ENCODE measurements at regions not wholly inside any gene's neighbourhood (a gene's known extent, or its start where the extent isn't known, plus 50 kb on each side); places are given as distances from the start of the nearest gene placed in this dataset.

DNA sequence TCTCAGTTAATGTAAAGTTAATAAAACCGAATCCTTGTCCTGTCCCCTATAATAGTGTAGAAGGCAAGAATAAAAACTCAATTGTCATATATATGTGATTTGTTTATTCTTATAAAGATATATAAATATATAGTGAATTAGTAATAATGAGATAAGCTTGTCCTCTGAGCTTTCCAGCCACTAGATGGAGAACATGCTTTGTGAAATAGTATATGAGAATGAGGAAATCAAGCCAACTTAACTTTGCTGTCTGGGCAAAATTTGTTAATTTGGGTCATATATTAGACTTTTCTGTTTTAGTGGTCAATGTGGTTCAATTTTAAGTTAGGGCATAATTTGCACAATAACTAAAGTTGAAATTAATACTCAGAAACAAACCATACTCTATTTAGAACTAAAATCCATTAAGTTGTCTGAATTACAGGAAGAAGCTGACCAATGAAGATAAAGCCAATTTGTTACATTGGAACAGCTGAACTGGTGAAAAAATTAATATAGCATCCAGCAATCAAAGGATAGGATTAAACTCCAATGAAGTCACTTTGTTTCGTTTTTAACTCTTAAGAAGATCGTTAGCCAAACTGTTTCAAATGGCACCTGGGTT, 595.0 kb downstream of the ARL4A start:
- Histone ChIP-seq H3K9me2 (replicated peaks; ENCODE audit: insufficient read depth, low read length) (no peaks in the 10 kb centered on the region), H3K27ac (ENCODE audit: low read length) (no peak overlapping the region), H3K4me1 (ENCODE audit: low read length) (peaks cover 26% of the 10 kb centered on the region), H3K9me3 (ENCODE audit: low read length) (no peaks in the 10 kb centered on the region), H2AFZ (ENCODE audit: low read length) (peak overlapping the region; percentile 68), H3K4me3 (ENCODE audit: low read length) (no peak overlapping the region), H3K79me2 (ENCODE audit: low read length) (no peaks in the 10 kb centered on the region), H3K4me2 (ENCODE audit: low read depth, low read length, poor library complexity, severe bottlenecking) (peak overlapping the region; percentile 31), H3K36me3 (ENCODE audit: insufficient read depth, low read length) (no peaks in the 10 kb centered on the region), H3K27me3 (ENCODE audit: low read length) (no peaks in the 10 kb centered on the region), H3K9ac (ENCODE audit: low read length) (no peak overlapping the region), H4K20me1 (ENCODE audit: insufficient read depth, low read depth, low read length) (no peaks in the 10 kb centered on the region)
- DNase-seq = peak; percentile 82

DNA sequence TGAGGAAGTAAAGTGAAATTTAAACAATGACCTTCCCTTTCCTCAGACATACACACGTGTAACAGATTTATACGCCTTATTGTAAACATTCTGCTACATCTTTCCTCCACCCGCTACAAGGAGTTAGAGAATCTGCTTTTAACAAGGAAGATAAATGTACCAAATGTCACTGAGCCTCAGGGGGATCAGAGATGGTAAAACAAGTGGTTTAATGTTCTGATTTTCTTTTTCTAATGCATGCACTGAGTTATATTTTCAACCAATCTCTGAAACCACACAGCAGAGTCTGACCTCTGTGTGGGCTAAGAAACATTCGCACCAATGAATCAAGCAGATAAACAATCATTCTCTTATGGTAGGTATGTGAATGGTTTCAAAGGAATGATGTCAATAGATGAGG, 599.5 kb downstream of the ARL4A start:
- H3K4me1 ChIP-seq (ENCODE audit: low read length) = peaks cover 25% of the 10 kb centered on the region
- peak overlapping the region; percentile 94 for H2AFZ ChIP-seq (ENCODE audit: low read length)
- peak overlapping the region; percentile 32 for H3K27ac ChIP-seq (ENCODE audit: low read length)
- H3K27me3 ChIP-seq (ENCODE audit: low read length) = no peaks in the 10 kb centered on the region
- H3K9me2 ChIP-seq (replicated peaks; ENCODE audit: insufficient read depth, low read length) = no peaks in the 10 kb centered on the region
- peak overlapping the region; percentile 22; the same call in 1 of the 2 replicates for H3K9ac ChIP-seq (ENCODE audit: low read length)
- H3K4me3 ChIP-seq (ENCODE audit: low read length) = no peak overlapping the region
- no peaks in the 10 kb centered on the region for H3K79me2 ChIP-seq (ENCODE audit: low read length)
- H3K9me3 ChIP-seq (ENCODE audit: low read length) = no peaks in the 10 kb centered on the region
- peak overlapping the region; percentile 30 for H3K4me2 ChIP-seq (ENCODE audit: low read depth, low read length, poor library complexity, severe bottlenecking)
- peak; percentile 65 for DNase-seq
- H3K36me3 ChIP-seq (ENCODE audit: insufficient read depth, low read length) = no peaks in the 10 kb centered on the region
- H4K20me1 ChIP-seq (ENCODE audit: insufficient read depth, low read depth, low read length) = no peaks in the 10 kb centered on the region

GRCh38 chr7:13288516-13288915, 601.1 kb downstream of the ARL4A start:
- peak; percentile 9 for DNase-seq
- Histone ChIP-seq H3K27ac (ENCODE audit: low read length) (no peak overlapping the region), H3K4me2 (ENCODE audit: low read depth, low read length, poor library complexity, severe bottlenecking) (no peak overlapping the region), H2AFZ (ENCODE audit: low read length) (no peak overlapping the region), H4K20me1 (ENCODE audit: insufficient read depth, low read depth, low read length) (no peaks in the 10 kb centered on the region), H3K4me3 (ENCODE audit: low read length) (no peak overlapping the region), H3K9me2 (replicated peaks; ENCODE audit: insufficient read depth, low read length) (no peaks in the 10 kb centered on the region), H3K9ac (ENCODE audit: low read length) (no peak overlapping the region), H3K27me3 (ENCODE audit: low read length) (no peaks in the 10 kb centered on the region), H3K36me3 (ENCODE audit: insufficient read depth, low read length) (no peaks in the 10 kb centered on the region), H3K79me2 (ENCODE audit: low read length) (no peaks in the 10 kb centered on the region), H3K4me1 (ENCODE audit: low read length) (peaks cover 19% of the 10 kb centered on the region), H3K9me3 (ENCODE audit: low read length) (no peaks in the 10 kb centered on the region)

DNA sequence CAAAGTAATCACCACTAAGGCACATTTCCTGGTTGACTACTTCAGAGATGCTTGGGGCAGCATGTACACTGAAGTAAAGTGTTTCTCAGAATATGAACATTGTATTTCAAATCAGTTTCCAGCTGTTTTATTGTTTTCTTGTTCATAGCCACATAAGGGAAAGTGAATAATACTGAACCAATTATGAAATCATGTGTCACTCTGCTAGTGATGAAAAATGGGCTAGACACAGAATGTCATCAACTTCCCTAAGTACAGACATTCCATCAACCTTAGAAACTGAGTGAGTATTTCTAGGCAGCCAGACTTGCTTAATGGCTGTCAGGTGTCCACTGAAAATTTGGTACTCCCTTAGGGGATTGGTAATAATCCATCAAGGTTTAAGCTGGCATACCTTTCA, 603.5 kb downstream of the ARL4A start:
- H3K9me2 ChIP-seq (replicated peaks; ENCODE audit: insufficient read depth, low read length) = no peaks in the 10 kb centered on the region
- H4K20me1 ChIP-seq (ENCODE audit: insufficient read depth, low read depth, low read length) = no peaks in the 10 kb centered on the region
- peak; percentile 2 for DNase-seq
- H2AFZ ChIP-seq (ENCODE audit: low read length) = no peak overlapping the region
- H3K27me3 ChIP-seq (ENCODE audit: low read length) = no peaks in the 10 kb centered on the region
- no peak overlapping the region for H3K9ac ChIP-seq (ENCODE audit: low read length)
- H3K27ac ChIP-seq (ENCODE audit: low read length) = no peak overlapping the region
- no peak overlapping the region for H3K4me3 ChIP-seq (ENCODE audit: low read length)
- H3K4me2 ChIP-seq (ENCODE audit: low read depth, low read length, poor library complexity, severe bottlenecking) = no peak overlapping the region
- H3K4me1 ChIP-seq (ENCODE audit: low read length) = peaks cover 21% of the 10 kb centered on the region
- no peaks in the 10 kb centered on the region for H3K9me3 ChIP-seq (ENCODE audit: low read length)
- no peaks in the 10 kb centered on the region for H3K79me2 ChIP-seq (ENCODE audit: low read length)
- H3K36me3 ChIP-seq (ENCODE audit: insufficient read depth, low read length) = no peaks in the 10 kb centered on the region

- H3K9me3 ChIP-seq (ENCODE audit: low read length) = no peaks in the 10 kb centered on the region
- no peak overlapping the region for H3K4me2 ChIP-seq (ENCODE audit: low read depth, low read length, poor library complexity, severe bottlenecking)
- H4K20me1 ChIP-seq (ENCODE audit: insufficient read depth, low read depth, low read length) = no peaks in the 10 kb centered on the region
- H2AFZ ChIP-seq (ENCODE audit: low read length) = peak overlapping the region; percentile 84
- no peak for DNase-seq
- no peaks in the 10 kb centered on the region for H3K79me2 ChIP-seq (ENCODE audit: low read length)
- H3K36me3 ChIP-seq (ENCODE audit: insufficient read depth, low read length) = no peaks in the 10 kb centered on the region
- H3K27me3 ChIP-seq (ENCODE audit: low read length) = no peaks in the 10 kb centered on the region
- peaks cover 6% of the 10 kb centered on the region; the same call in 1 of the 2 replicates for H3K4me1 ChIP-seq (ENCODE audit: low read length)
- no peak overlapping the region for H3K9ac ChIP-seq (ENCODE audit: low read length)
- H3K27ac ChIP-seq (ENCODE audit: low read length) = no peak overlapping the region
- no peak overlapping the region for H3K4me3 ChIP-seq (ENCODE audit: low read length)
- H3K9me2 ChIP-seq (replicated peaks; ENCODE audit: insufficient read depth, low read length) = no peaks in the 10 kb centered on the region
Measured at GRCh38 chr7:13293264-13294002, 606.0 kb downstream of the ARL4A start.

- no peak overlapping the region for H3K4me3 ChIP-seq (ENCODE audit: low read length)
- H3K36me3 ChIP-seq (ENCODE audit: insufficient read depth, low read length) = no peaks in the 10 kb centered on the region; the same call in 1 of the 2 replicates
- peaks cover 15% of the 10 kb centered on the region for H3K9me3 ChIP-seq (ENCODE audit: low read length)
- no peak overlapping the region for H2AFZ ChIP-seq (ENCODE audit: low read length)
- H3K27ac ChIP-seq (ENCODE audit: low read length) = no peak overlapping the region
- no peak overlapping the region for H3K4me2 ChIP-seq (ENCODE audit: low read depth, low read length, poor library complexity, severe bottlenecking)
- H4K20me1 ChIP-seq (ENCODE audit: insufficient read depth, low read depth, low read length) = no peaks in the 10 kb centered on the region
- no peaks in the 10 kb centered on the region for H3K27me3 ChIP-seq (ENCODE audit: low read length)
- H3K9ac ChIP-seq (ENCODE audit: low read length) = no peak overlapping the region
- no peaks in the 10 kb centered on the region for H3K9me2 ChIP-seq (replicated peaks; ENCODE audit: insufficient read depth, low read length)
- DNase-seq = no peak
- H3K4me1 ChIP-seq (ENCODE audit: low read length) = no peaks in the 10 kb centered on the region; the same call in 1 of the 2 replicates
- no peaks in the 10 kb centered on the region for H3K79me2 ChIP-seq (ENCODE audit: low read length)
Measured at GRCh38 chr7:13307040-13307439, 619.6 kb downstream of the ARL4A start.

- Histone ChIP-seq H3K79me2 (ENCODE audit: low read length) (no peaks in the 10 kb centered on the region), H3K27ac (ENCODE audit: low read length) (no peak overlapping the region), H4K20me1 (ENCODE audit: insufficient read depth, low read depth, low read length) (no peaks in the 10 kb centered on the region), H3K4me2 (ENCODE audit: low read depth, low read length, poor library complexity, severe bottlenecking) (no peak overlapping the region), H3K9me2 (replicated peaks; ENCODE audit: insufficient read depth, low read length) (no peaks in the 10 kb centered on the region), H3K9ac (ENCODE audit: low read length) (no peak overlapping the region), H3K36me3 (ENCODE audit: insufficient read depth, low read length) (no peaks in the 10 kb centered on the region; the same call in 1 of the 2 replicates), H3K4me1 (ENCODE audit: low read length) (no peaks in the 10 kb centered on the region; the same call in 1 of the 2 replicates), H3K4me3 (ENCODE audit: low read length) (no peak overlapping the region), H3K9me3 (ENCODE audit: low read length) (peaks cover 29% of the 10 kb centered on the region), H3K27me3 (ENCODE audit: low read length) (no peaks in the 10 kb centered on the region), H2AFZ (ENCODE audit: low read length) (no peak overlapping the region)
- no peak for DNase-seq
Measured at GRCh38 chr7:13308423-13308822, 621.0 kb downstream of the ARL4A start.

- no peaks in the 10 kb centered on the region; the same call in 1 of the 2 replicates for H3K36me3 ChIP-seq (ENCODE audit: insufficient read depth, low read length)
- no peak for DNase-seq
Measured at GRCh38 chr7:13309535-13309934, 622.1 kb downstream of the ARL4A start.

More at GRCh38 chr7:13309535-13309934, 622.1 kb downstream of the ARL4A start:
- H3K79me2 ChIP-seq (ENCODE audit: low read length) = no peaks in the 10 kb centered on the region
- H3K27me3 ChIP-seq (ENCODE audit: low read length) = no peaks in the 10 kb centered on the region
- H3K9ac ChIP-seq (ENCODE audit: low read length) = no peak overlapping the region
- H3K4me1 ChIP-seq (ENCODE audit: low read length) = no peaks in the 10 kb centered on the region; the same call in 1 of the 2 replicates
- H3K4me2 ChIP-seq (ENCODE audit: low read depth, low read length, poor library complexity, severe bottlenecking) = no peak overlapping the region
- H3K4me3 ChIP-seq (ENCODE audit: low read length) = no peak overlapping the region
- H3K9me2 ChIP-seq (replicated peaks; ENCODE audit: insufficient read depth, low read length) = no peaks in the 10 kb centered on the region
- H3K9me3 ChIP-seq (ENCODE audit: low read length) = peaks cover 29% of the 10 kb centered on the region
- no peak overlapping the region for H3K27ac ChIP-seq (ENCODE audit: low read length)
- no peaks in the 10 kb centered on the region for H4K20me1 ChIP-seq (ENCODE audit: insufficient read depth, low read depth, low read length)
- no peak overlapping the region for H2AFZ ChIP-seq (ENCODE audit: low read length)
